SIG-M5 treated with dmso at 0.1 percent for 504 hours (cell line): ENCODE measurements at regions not wholly inside any gene's neighbourhood (a gene's known extent, or its start where the extent isn't known, plus 50 kb on each side); places are given as distances from the start of the nearest gene placed in this dataset.

Experiments used
- DNase-seq: peaks from one replicate; lab custom pipeline; 2025; ENCODE audit not compliant: unreplicated experiment; lab: John Stamatoyannopoulos, UW

DNA sequence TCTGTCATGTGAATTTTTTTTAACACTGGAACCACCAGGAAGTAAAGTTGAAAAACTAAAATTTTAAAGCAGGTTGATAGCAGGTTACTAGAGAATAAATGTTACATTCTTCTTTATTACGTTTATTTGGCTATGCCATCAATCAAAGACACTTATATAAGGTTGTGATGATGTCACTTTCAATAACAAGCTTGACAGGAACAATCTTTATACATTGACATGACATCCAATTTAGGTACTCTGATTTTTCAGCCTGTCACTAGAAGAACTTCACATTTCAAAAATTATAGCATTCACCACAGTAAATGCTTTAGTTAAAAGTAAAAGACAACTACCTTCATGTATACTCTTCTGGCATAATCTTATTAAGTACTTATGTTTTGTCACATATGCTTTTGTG is 696.8 kb upstream of the NCAM2 start:
- no peak for DNase-seq

DNA sequence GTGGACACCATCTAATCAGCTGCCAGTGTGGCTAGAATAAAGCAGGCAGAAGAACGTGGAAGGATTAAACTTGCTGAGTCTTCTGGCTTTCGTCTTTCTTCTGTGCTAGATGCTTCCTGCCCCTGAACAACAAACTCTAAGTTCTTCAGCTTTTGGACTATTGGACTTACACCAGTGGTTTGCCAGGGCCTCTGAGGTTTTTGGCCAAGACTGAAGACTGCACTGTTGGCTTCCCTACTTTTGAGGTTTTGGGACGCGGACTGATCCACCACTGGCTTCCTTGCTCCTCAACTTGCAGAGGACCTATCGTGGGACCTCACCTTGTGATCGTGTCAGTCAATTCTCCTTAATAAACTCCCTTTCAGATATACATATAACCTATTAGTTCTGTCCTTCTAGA is 696.1 kb upstream of the NCAM2 start:
- DNase-seq = no peak

DNA sequence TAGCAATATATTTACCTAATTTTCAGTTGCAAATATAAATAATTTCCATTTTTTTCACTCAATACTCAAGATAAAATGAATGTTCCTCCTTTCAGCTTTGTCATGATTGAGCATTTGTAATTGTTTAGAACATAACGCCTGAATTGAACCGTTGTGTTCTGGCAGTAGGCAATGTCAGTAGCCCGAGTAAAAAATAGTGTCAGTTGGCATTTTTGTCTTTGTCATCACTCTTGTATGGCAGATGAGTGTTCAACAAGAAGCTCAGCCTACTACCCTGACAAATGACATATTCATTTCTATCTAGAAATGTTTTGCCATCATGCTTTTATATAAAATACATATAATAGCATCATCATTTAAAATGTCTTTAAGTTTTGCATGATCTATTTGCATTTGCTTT is 691.4 kb upstream of the NCAM2 start:
- DNase-seq = no peak

DNA sequence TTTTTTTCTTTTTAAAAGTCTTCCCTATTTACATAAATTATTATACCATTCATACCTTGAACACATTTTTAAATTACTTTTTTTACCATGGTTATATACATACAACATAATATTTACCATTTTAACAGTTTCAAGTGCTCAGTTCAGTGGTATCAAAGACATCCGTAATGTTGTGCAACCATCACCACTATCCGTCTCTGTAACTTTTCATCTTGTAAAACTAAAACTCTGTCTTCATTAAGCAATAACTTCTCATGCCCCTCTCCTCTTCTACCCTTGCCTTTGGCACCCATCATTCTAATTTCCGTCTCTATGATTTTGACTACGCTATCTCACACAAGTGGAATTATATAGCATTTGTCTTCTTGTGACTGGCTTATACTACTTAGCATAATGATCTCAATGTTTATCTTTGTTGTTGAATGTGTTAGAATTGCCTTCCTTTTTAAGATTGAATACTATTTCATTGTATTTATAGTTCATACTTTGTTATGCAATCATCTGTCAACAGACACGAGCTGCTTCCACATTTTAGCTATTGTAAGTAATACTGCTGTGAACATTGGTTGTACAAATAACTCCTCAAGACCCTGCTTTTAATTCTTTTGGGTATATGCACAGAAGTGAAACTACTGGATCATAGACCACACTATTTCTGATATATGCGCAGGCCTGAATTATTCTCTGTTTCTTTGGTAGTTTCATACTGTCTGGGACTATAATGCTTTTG is 689.5 kb upstream of the NCAM2 start:
- DNase-seq = peak; percentile 92

- DNase-seq = no peak
Measured at GRCh38 chr21:20311234-20311787, 686.9 kb upstream of the NCAM2 start.

DNA sequence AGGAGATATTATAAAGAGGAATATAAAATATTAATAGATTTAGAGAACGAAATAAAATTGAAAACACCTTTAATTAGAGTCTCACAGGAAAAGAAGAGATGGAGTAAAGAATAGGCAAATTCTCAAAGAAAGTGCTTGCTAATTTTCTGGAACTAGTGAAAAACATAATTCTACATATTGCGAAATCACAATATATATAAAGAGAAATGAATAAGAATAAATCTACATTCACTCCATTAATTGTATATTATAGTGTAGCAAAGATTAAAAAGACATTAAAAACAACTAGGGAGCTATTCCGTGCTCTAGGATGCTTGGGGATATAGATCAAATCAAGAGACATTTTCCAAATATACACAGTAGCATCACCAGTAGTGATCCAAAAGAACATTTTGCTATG is 685.2 kb upstream of the NCAM2 start:
- no peak for DNase-seq

- no peak for DNase-seq
Measured at GRCh38 chr21:20315042-20315441, 683.2 kb upstream of the NCAM2 start.

DNA sequence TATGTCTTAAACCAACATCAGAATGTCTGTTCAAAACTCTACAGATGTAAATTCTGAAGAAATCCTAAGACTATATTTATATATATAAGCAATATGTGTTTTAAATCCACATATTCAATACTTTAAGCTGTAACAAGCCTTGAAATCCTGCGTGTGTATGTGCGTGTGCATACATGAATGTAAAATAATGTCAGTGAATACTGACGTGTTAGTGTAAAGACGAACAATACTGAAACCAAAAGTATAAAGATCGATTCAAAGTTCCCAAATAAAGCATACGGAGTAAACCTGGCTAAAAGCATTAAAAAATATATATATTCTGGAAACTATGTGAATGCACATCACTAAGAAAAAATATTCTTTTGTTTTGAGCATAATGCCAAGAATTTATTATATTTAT is 668.6 kb upstream of the NCAM2 start:
- DNase-seq = no peak

GRCh38 chr21:20330652-20331051 is 667.6 kb upstream of the NCAM2 start:
- DNase-seq = no peak

DNA sequence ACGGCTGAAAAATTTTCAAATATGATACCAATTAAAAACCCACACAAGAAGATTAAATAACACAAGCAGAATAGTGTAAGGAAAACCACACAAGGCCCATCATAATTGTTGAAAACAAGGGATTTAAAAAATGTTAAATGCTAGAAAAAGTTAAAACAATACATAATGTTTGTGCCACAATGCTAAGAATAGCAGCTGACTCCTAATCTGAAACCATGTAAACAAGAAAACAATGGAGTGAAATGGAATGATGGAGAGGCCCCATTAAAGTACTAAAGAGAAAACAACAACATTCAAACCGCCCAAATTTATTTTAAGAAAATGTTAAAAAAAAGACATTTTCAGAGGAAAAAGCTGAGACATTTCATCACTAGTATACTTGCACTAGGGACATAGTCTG is 663.6 kb upstream of the NCAM2 start:
- no peak for DNase-seq

- no peak for DNase-seq
Measured at GRCh38 chr21:20341431-20341830, 656.8 kb upstream of the NCAM2 start.

DNA sequence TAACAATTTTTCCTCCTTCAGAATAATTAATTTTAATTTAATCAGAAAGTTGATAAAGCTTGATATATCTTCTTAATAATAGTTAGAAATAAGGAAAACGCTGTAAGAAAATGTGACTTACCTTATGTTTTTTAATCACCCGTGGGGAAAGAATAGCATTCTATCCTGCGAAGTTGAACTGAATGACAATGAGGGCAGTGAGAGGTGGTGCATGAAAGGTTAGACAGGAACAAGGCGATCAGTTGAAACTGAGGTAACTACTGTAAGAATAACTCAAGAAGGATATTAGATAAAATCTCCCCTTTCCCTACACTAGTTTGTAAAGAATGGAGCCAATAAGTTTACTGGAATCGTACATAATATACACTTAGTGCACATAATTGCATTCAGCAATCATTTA is 655.0 kb upstream of the NCAM2 start:
- DNase-seq = no peak

GRCh38 chr21:20351138-20351537 is 647.1 kb upstream of the NCAM2 start:
- DNase-seq = no peak

GRCh38 chr21:20353351-20353750 is 644.9 kb upstream of the NCAM2 start:
- no peak for DNase-seq

GRCh38 chr21:20373031-20373430 is 625.2 kb upstream of the NCAM2 start:
- DNase-seq = no peak

DNA sequence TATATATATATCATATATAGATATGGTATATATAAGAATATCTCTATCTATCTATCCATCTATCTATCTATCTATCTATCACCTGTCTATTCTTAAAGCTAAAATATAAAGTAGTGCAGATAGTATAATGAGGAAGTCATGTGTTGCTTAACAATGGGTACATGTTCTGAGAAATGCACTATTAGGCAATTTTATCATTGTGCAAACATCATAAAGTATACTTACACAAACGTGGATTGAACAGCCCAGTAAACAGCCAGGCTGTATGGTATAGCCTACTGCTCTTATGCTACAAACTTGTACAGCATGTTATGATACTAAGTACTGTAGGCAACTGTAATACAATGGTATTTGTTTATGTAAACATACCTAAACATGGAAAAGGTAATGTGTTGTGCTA is 621.0 kb upstream of the NCAM2 start:
- peak; percentile 60 for DNase-seq

DNA sequence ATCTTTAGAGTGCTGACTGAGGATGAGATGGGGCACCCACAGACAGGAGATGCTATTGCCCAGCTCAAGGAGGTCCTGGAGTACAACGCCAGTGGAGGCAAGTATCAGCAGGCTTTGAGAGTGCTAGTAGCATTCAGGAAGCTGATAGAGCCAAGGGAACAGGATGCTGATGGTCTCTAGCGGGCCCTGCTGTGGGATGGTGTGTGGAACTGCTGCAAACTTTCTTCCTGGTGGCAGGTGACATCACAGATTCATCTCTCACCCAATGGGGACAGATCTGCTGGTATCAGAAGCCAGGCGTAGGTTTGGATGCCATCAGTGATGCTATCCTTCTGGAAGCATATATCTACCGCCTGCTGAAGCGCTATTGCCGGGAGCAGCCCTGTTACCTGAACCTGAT is 609.8 kb upstream of the NCAM2 start:
- no peak for DNase-seq

GRCh38 chr21:20396798-20397197 is 601.4 kb upstream of the NCAM2 start:
- no peak for DNase-seq

GRCh38 chr21:20404915-20405314 is 593.3 kb upstream of the NCAM2 start:
- no peak for DNase-seq

DNA sequence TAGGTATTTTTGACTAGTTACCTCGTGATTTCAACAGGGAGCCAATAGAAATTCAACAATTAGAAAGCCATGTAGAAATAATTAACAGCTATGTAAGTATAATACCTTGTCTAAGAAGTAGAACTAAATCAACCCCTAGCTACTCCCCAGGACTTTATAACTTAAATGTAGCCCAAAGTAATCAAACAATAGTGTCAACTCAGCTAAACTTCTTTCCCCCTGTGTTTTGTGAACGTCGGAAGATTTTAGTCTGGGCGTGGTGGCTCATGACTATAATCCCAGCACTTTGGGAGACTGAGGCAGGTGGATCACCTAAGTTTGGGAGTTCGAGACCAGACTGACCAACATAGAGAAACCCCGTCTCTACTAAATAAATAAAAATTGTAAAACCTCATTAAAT is 579.9 kb upstream of the NCAM2 start:
- no peak for DNase-seq

- no peak for DNase-seq
Measured at GRCh38 chr21:20419772-20420171, 578.4 kb upstream of the NCAM2 start.

GRCh38 chr21:20424943-20425342 is 573.3 kb upstream of the NCAM2 start:
- DNase-seq = no peak

DNA sequence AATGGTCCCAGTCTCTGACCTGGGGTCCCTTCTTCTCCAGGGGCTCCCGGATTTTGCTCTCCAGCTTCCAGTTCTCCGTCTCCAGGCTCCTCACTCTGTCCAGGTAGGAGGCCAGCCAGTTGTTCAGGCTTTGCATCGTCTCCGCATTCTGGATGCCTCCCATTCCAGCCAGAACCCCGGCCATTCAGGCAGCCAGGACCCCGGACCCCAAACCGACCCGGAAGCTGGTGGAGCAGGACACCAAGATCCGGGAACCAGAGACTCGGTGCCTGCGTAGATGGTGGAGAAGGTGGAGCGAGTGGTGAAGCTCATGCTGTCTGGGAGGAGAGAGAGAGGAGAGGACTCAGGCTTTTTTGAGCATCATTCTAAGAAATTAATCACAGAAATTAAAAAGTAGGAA is 572.4 kb upstream of the NCAM2 start:
- no peak for DNase-seq
